ENCODE measurements at regions not wholly inside any gene's neighbourhood (a gene's known extent, or its start where the extent isn't known, plus 50 kb on each side); places are given as distances from the start of the nearest gene placed in this dataset.

DNA sequence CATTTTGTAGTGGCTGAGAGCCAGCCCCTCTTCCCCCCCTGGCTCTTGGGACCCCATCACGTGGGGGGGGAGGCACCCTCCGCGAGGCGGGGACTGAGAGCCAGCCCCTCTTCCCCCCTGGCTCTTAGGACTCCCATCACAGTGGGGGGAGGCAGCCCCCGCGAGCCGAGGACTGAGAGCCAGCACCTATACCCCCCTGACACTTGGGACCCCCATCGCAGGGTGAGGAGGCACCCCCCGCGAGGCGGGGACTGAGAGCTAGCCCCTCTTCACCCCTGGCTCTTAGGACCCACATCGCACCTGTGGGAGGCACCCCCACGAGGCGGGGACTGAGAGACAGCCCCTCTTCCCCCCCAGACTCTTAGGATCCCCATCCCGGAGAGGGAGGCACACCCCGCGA is 2426.5 kb upstream of the PCDH20 start:
- TF ChIP-seq POLR2AphosphoS5 (IDR thresholded peaks at IDR 0.05; ENCODE audit: borderline replicate concordance, low read depth, low read length) (no peak), EZH2 (IDR thresholded peaks at IDR 0.05) (no peak), FOXP2 (optimal IDR thresholded peaks at IDR 0.05; ENCODE audit: control extremely low read depth, extremely low read length, insufficient read depth) (no peak)
